ENCODE measurements at regions not wholly inside any gene's neighbourhood (a gene's known extent, or its start where the extent isn't known, plus 50 kb on each side); places are given as distances from the start of the nearest gene placed in this dataset.

- DNase-seq, result no peak
- no peak overlapping the region for H3K4me3 ChIP-seq (ENCODE audit: low read length in 3 of 3)
- FAIRE-seq, result no peak
- H3K4me1 ChIP-seq (ENCODE audit: control insufficient read depth in 2 of 3, insufficient read depth in 2 of 3, low read depth in 1 of 3, low read length in 3 of 3), result no peaks in the 10 kb centered on the region
- intact Hi-C loops (cut with DNase I), result no loop called here
- no peak overlapping the region for H3K9ac ChIP-seq (ENCODE audit: low read length in 3 of 3)
- H3K27me3 ChIP-seq (ENCODE audit: control insufficient read depth, insufficient read depth, low read length), result no peaks in the 10 kb centered on the region
- peaks cover 0 to 2% (median 0%) of the 10 kb centered on the region in 3 donors for H3K9me3 ChIP-seq (ENCODE audit: control insufficient read depth in 2 of 3, insufficient read depth in 1 of 3, low read length in 3 of 3)
- no peak for TF ChIP-seq CTCF (IDR thresholded peaks at IDR 0.05; ENCODE audit: borderline replicate concordance, extremely low read depth, insufficient read depth)
- H3K27ac ChIP-seq (ENCODE audit: low read depth in 2 of 2, low read length in 2 of 2), result no peak overlapping the region
- H3K36me3 ChIP-seq (ENCODE audit: control insufficient read depth in 2 of 3, insufficient read depth in 3 of 3, low read length in 3 of 3), result no peaks in the 10 kb centered on the region
These were observed 1550.9 kb upstream of the CDH6 start for GRCh38 chr5:29642601-29643000.

- FAIRE-seq (no peak), DNase-seq (no peak)
- TF ChIP-seq CTCF (IDR thresholded peaks at IDR 0.05; ENCODE audit: borderline replicate concordance, extremely low read depth, insufficient read depth), result no peak
- Histone ChIP-seq H3K9ac (ENCODE audit: low read length in 3 of 3) (no peak overlapping the region), H3K27ac (ENCODE audit: low read depth in 2 of 2, low read length in 2 of 2) (no peak overlapping the region), H3K4me3 (ENCODE audit: low read length in 3 of 3) (no peak overlapping the region), H3K27me3 (ENCODE audit: control insufficient read depth, insufficient read depth, low read length) (no peaks in the 10 kb centered on the region), H3K9me3 (ENCODE audit: control insufficient read depth in 2 of 3, insufficient read depth in 1 of 3, low read length in 3 of 3) (peaks cover 0 to 2% (median 0%) of the 10 kb centered on the region in 3 donors), H3K4me1 (ENCODE audit: control insufficient read depth in 2 of 3, insufficient read depth in 2 of 3, low read depth in 1 of 3, low read length in 3 of 3) (no peaks in the 10 kb centered on the region), H3K36me3 (ENCODE audit: control insufficient read depth in 2 of 3, insufficient read depth in 3 of 3, low read length in 3 of 3) (no peaks in the 10 kb centered on the region)
- intact Hi-C loops (cut with DNase I), result no loop called here
These were observed 1579.3 kb upstream of the CDH6 start for GRCh38 chr5:29614206-29614605.

GRCh38 chr5:29588236-29588635 lies 1605.2 kb upstream of the CDH6 start:
- DNase-seq (no peak), FAIRE-seq (no peak)
- no peak overlapping the region for H3K27ac ChIP-seq (ENCODE audit: low read depth in 2 of 2, low read length in 2 of 2)
- intact Hi-C loops (cut with DNase I), result no loop called here
- no peaks in the 10 kb centered on the region for H3K27me3 ChIP-seq (ENCODE audit: control insufficient read depth, insufficient read depth, low read length)
- no peak overlapping the region for H3K4me3 ChIP-seq (ENCODE audit: low read length in 3 of 3)
- no peak for TF ChIP-seq CTCF (IDR thresholded peaks at IDR 0.05; ENCODE audit: borderline replicate concordance, extremely low read depth, insufficient read depth)
- no peaks in the 10 kb centered on the region for H3K36me3 ChIP-seq (ENCODE audit: control insufficient read depth in 2 of 3, insufficient read depth in 3 of 3, low read length in 3 of 3)
- peaks cover 0 to 2% (median 0%) of the 10 kb centered on the region in 3 donors for H3K9me3 ChIP-seq (ENCODE audit: control insufficient read depth in 2 of 3, insufficient read depth in 1 of 3, low read length in 3 of 3)
- H3K9ac ChIP-seq (ENCODE audit: low read length in 3 of 3), result no peak overlapping the region
- H3K4me1 ChIP-seq (ENCODE audit: control insufficient read depth in 2 of 3, insufficient read depth in 2 of 3, low read depth in 1 of 3, low read length in 3 of 3), result no peaks in the 10 kb centered on the region

- Histone ChIP-seq H3K9me3 (ENCODE audit: control insufficient read depth in 2 of 3, insufficient read depth in 1 of 3, low read length in 3 of 3) (peaks cover 0 to 2% (median 0%) of the 10 kb centered on the region in 3 donors), H3K4me3 (ENCODE audit: low read length in 3 of 3) (no peak overlapping the region), H3K36me3 (ENCODE audit: control insufficient read depth in 2 of 3, insufficient read depth in 3 of 3, low read length in 3 of 3) (no peaks in the 10 kb centered on the region), H3K9ac (ENCODE audit: low read length in 3 of 3) (no peak overlapping the region), H3K27me3 (ENCODE audit: control insufficient read depth, insufficient read depth, low read length) (no peaks in the 10 kb centered on the region), H3K4me1 (ENCODE audit: control insufficient read depth in 2 of 3, insufficient read depth in 2 of 3, low read depth in 1 of 3, low read length in 3 of 3) (no peaks in the 10 kb centered on the region), H3K27ac (ENCODE audit: low read depth in 2 of 2, low read length in 2 of 2) (no peak overlapping the region)
- no peak for TF ChIP-seq CTCF (IDR thresholded peaks at IDR 0.05; ENCODE audit: borderline replicate concordance, extremely low read depth, insufficient read depth)
- FAIRE-seq (no peak), DNase-seq (no peak)
- intact Hi-C loops (cut with DNase I), result no loop called here
These were observed 1605.7 kb upstream of the CDH6 start for GRCh38 chr5:29587832-29588231.
